NCI-H748 (cell line): ENCODE measurements at regions not wholly inside any gene's neighbourhood (a gene's known extent, or its start where the extent isn't known, plus 50 kb on each side); places are given as distances from the start of the nearest gene placed in this dataset.

Experiments used
- DNase-seq: peaks from one replicate; lab custom pipeline; 2025; ENCODE audit not compliant: unreplicated experiment; lab: John Stamatoyannopoulos, UW

- DNase-seq, result no peak
These were observed 178.2 kb upstream of the ZC3H12C start for GRCh38 chr11:109914809-109915653.

- no peak for DNase-seq
These were observed 166.3 kb upstream of the ZC3H12C start for GRCh38 chr11:109926941-109927340.

GRCh38 chr11:109929308-109929707, 163.9 kb upstream of the ZC3H12C start:
- DNase-seq, result no peak

GRCh38 chr11:109933126-109933525, 160.1 kb upstream of the ZC3H12C start:
- no peak for DNase-seq

GRCh38 chr11:109934151-109934550, 159.0 kb upstream of the ZC3H12C start:
- no peak for DNase-seq

- DNase-seq, result no peak
These were observed 156.5 kb upstream of the ZC3H12C start for GRCh38 chr11:109936661-109937180.

- DNase-seq, result no peak
These were observed 155.2 kb upstream of the ZC3H12C start for GRCh38 chr11:109937968-109938367.

- DNase-seq, result peak; percentile 83
These were observed 153.9 kb upstream of the ZC3H12C start for GRCh38 chr11:109939166-109939810.

GRCh38 chr11:109940816-109941215, 152.4 kb upstream of the ZC3H12C start:
- DNase-seq, result no peak

- DNase-seq, result no peak
These were observed 147.4 kb upstream of the ZC3H12C start for GRCh38 chr11:109945626-109946321.

GRCh38 chr11:109946322-109946846, 146.8 kb upstream of the ZC3H12C start:
- peak; percentile 71 for DNase-seq

GRCh38 chr11:109954534-109954933, 138.7 kb upstream of the ZC3H12C start:
- DNase-seq, result no peak

GRCh38 chr11:109956124-109956793, 136.9 kb upstream of the ZC3H12C start:
- no peak for DNase-seq

GRCh38 chr11:109957000-109957399, 136.2 kb upstream of the ZC3H12C start:
- DNase-seq, result no peak

- no peak for DNase-seq
These were observed 135.6 kb upstream of the ZC3H12C start for GRCh38 chr11:109957601-109958000.

- no peak for DNase-seq
These were observed 134.9 kb upstream of the ZC3H12C start for GRCh38 chr11:109958131-109958820.

GRCh38 chr11:109958821-109959166, 134.4 kb upstream of the ZC3H12C start:
- DNase-seq, result no peak

- DNase-seq, result no peak
These were observed 132.4 kb upstream of the ZC3H12C start for GRCh38 chr11:109960831-109961230.

- DNase-seq, result no peak
These were observed 131.9 kb upstream of the ZC3H12C start for GRCh38 chr11:109961261-109961660.

GRCh38 chr11:109963101-109963500, 130.1 kb upstream of the ZC3H12C start:
- no peak for DNase-seq
